Renal cortex interstitium (tissue), 11 donors: ENCODE measurements at regions not wholly inside any gene's neighbourhood (a gene's known extent, or its start where the extent isn't known, plus 50 kb on each side); places are given as distances from the start of the nearest gene placed in this dataset.

Experiments used
- DNase-seq, 11 donors: peaks; one replicate each; pipeline ENCODE4 v3.0.0-alpha.2; 2013; ENCODE audit warnings: low read depth in 9 of 11, low spot score in 4 of 11; ENCODE audit errors: extremely low read depth in 1 of 11

GRCh38 chr1:164154622-164155021 lies 404.4 kb upstream of the PBX1 start:
- DNase-seq = no peak

- peak in 4 of 11 donors; percentile 0 to 19 (median 10) for DNase-seq
These were observed 403.6 kb upstream of the PBX1 start for GRCh38 chr1:164155347-164155746.

DNA sequence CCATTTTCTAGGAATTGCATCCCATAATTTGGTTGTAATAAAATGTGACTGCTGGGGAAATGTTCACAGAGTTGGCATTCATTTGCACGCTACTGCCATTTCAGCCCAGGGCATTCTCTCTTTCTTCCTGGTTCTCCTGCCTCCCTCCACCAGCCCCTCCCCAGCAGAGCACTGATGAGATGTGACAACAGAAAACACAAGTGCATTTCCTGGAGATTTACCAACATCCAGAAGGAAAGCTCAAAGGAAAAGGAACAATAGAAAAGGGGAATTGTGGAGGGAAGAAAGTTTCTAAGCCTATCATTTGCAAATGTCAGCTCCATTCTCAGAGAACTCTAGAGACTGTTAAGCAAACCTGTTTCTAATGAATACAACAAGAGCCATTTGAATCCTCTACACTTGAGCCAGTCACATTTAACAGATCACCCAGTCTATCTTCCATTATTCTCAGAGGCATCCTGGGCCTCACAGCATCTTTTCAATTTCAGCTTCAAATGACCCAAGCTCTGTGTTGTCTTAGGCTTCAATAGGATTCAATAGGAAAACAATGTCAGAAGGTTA lies 395.6 kb upstream of the PBX1 start:
- DNase-seq = no peak

- no peak for DNase-seq
These were observed 393.5 kb upstream of the PBX1 start for GRCh38 chr1:164165466-164165865.

GRCh38 chr1:164166454-164166853 lies 392.5 kb upstream of the PBX1 start:
- DNase-seq = peak in 1 of 11 donors; percentile 5

GRCh38 chr1:164177118-164177517 lies 381.9 kb upstream of the PBX1 start:
- DNase-seq = no peak

GRCh38 chr1:164180824-164181223 lies 378.2 kb upstream of the PBX1 start:
- no peak for DNase-seq

- no peak for DNase-seq
These were observed 374.9 kb upstream of the PBX1 start for GRCh38 chr1:164183854-164184635.

GRCh38 chr1:164186881-164187280 lies 372.1 kb upstream of the PBX1 start:
- no peak for DNase-seq

- DNase-seq = peak in 6 of 11 donors; percentile 3 to 21 (median 14)
These were observed 370.5 kb upstream of the PBX1 start for GRCh38 chr1:164188497-164188896.

DNA sequence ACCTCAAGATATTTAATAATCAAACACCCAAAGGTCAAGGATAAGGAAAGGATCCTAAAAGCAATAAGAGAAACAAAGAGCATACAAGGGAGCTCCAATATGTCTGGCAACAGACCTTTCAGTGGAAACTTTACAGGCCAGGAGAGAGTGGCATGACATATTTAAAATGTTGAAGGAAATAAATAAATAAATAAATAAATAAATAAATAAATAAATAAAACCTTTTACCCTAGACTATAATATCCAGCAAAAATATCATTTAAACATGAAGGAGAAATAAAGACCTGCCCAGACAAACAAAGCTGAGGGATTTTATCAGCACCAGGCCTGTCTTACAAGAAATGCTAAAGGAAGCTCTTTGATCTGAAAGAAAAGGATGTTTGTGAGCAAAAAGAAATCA lies 367.8 kb upstream of the PBX1 start:
- no peak for DNase-seq

- DNase-seq = no peak
These were observed 348.7 kb upstream of the PBX1 start for GRCh38 chr1:164210211-164210739.

DNA sequence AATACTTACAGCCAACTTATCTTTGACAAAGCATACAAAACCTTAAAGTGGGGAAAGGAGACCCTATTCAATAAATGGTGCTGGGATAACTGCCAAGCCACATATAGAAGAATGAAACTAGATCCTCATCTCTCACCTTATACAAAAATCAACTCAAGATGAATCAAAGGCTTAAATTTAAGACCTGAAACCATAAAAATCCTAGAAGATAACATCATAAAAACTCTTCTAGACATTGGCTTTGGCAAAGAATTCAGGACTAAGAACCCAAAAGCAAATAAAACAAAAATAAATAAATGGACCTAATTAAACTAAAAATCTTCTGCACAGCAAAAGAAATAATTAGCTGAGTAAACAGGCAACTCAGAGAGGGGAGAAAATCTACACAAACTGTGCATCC lies 335.6 kb upstream of the PBX1 start:
- DNase-seq = no peak

- no peak for DNase-seq
These were observed 334.0 kb upstream of the PBX1 start for GRCh38 chr1:164225011-164225410.

DNA sequence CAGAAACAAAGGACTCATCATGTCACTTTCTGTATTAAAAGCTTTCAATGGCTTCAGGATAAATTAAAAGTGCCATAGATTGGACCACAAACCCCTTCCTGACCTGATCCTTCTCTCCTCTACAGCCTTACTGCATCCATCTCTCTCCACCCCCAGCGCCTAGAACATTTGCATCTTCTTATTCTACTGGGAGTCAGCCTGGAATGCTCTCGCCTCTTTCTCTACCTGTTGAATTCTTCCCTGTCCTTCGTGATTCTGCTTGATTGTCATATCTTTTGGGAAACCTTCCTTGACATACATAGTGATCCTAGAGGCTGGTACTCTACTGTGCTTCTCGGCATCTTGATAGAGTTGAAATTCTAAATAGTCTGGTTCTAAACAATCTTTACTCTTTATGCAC lies 332.0 kb upstream of the PBX1 start:
- DNase-seq = no peak

DNA sequence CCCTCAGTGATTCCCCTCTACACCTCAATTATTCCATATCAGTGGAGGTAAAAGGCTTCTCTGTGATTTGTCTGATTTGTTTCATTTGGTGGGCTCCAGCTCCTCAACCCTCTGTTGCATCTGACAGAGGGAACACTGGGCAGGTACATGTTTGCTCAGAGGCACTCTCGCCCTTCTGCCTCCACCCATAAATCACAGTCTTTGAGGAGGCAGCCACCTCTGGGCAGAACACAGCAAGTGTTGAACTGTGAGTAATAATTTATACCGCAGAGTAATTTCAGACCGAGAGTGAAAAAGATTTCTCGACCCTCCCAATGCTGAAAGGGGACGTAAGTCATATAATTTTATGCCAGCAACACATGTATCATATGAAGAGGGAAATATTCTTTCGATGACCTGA lies 330.1 kb upstream of the PBX1 start:
- peak in 1 of 11 donors; percentile 5 for DNase-seq

- DNase-seq = no peak
These were observed 325.8 kb upstream of the PBX1 start for GRCh38 chr1:164233149-164233548.

- no peak for DNase-seq
These were observed 318.9 kb upstream of the PBX1 start for GRCh38 chr1:164240081-164240480.

DNA sequence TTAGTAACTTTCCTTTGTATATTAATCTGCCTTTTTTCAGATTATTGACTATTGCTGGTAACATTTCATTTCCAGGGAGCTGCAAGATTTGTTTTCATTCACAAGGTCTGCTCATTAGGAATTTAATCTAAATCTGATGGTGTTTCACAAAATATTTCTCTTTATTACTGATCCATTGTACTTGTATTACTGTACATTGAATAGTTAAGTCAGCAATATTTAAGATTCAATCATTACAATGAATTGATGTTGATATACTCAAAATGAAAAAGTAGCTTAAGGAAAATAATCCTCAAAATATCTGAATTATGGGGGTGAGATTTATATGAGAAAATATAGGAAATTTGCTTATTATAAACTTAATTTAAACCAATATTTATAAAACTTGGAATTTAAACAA lies 308.6 kb upstream of the PBX1 start:
- DNase-seq = no peak

DNA sequence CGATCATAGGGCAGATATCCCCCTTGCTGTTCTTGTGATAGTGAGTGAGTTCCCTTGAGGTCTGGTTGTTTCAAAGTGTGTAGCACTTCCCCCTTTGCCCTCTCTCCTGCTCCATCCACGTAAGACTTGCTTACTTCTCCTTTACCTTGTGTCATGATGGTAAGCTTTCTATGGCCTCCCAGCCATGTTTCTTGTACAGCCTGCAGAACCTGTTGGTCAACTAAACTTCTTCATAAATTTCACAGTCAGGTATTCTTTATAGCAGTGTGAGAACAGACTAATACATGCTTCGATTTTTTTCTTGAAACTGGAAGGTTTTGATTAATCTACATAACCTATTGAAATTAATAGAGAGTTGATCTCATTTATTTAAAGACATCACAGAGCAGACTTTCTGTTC lies 302.5 kb upstream of the PBX1 start:
- no peak for DNase-seq
